PFSK-1 (cell line): ENCODE measurements at regions not wholly inside any gene's neighbourhood (a gene's known extent, or its start where the extent isn't known, plus 50 kb on each side); places are given as distances from the start of the nearest gene placed in this dataset.

Source experiments
- FOXP2 ChIP-seq: optimal IDR thresholded peaks from 2 replicates; pipeline ENCODE3; 2011; ENCODE audit warnings: borderline replicate concordance, control low read depth, inconsistent platforms; ENCODE audit not compliant: insufficient read depth; ENCODE audit errors: extremely low read length, extremely low read depth
- POLR2AphosphoS5 ChIP-seq: IDR thresholded peaks from 2 replicates; pipeline ENCODE4 v1.6.1; 2012; ENCODE audit warnings: low read depth, mild to moderate bottlenecking, control low read depth, low read length, moderate library complexity
- REST ChIP-seq, 2 experiments: IDR thresholded peaks; 2 replicates each; pipeline versions ENCODE4 v1.6.1 to v1.8.0; 2011 to 2012; ENCODE audit warnings: low read depth in 2 of 2, low read length in 2 of 2, control low read depth in 1 of 2, inconsistent platforms in 1 of 2, mild to moderate bottlenecking in 1 of 2, moderate library complexity in 1 of 2; ENCODE audit not compliant: insufficient read depth in 1 of 2
- SIN3A ChIP-seq: IDR thresholded peaks from 2 replicates; pipeline ENCODE4 v1.6.1; 2012; ENCODE audit warnings: mild to moderate bottlenecking, low read length, moderate library complexity, borderline replicate concordance; ENCODE audit not compliant: insufficient read depth
- TAF1 ChIP-seq: IDR thresholded peaks from 2 replicates; pipeline ENCODE4 v1.6.1; 2012; ENCODE audit warnings: low read length, control low read depth, borderline replicate concordance; ENCODE audit not compliant: insufficient read depth

- TF ChIP-seq POLR2AphosphoS5 (no peak), FOXP2 (no peak), SIN3A (no peak), REST (IDR thresholded peaks at IDR 0.05; ENCODE audit: insufficient read depth in 1 of 2, low read depth in 2 of 2, low read length in 2 of 2) (no peak), TAF1 (no peak)
Observed at GRCh38 chr11:116044941-116045340, 540.7 kb upstream of the CADM1 start.

GRCh38 chr11:116044520-116044919, 540.3 kb upstream of the CADM1 start:
- TF ChIP-seq FOXP2 (no peak), TAF1 (no peak), POLR2AphosphoS5 (no peak), SIN3A (no peak), REST (IDR thresholded peaks at IDR 0.05; ENCODE audit: insufficient read depth in 1 of 2, low read depth in 2 of 2, low read length in 2 of 2) (no peak)

- TF ChIP-seq TAF1 (no peak), FOXP2 (no peak), POLR2AphosphoS5 (no peak), SIN3A (no peak), REST (IDR thresholded peaks at IDR 0.05; ENCODE audit: insufficient read depth in 1 of 2, low read depth in 2 of 2, low read length in 2 of 2) (no peak)
Observed at GRCh38 chr11:116043857-116044256, 539.6 kb upstream of the CADM1 start.

GRCh38 chr11:116042146-116042545, 537.9 kb upstream of the CADM1 start:
- TF ChIP-seq FOXP2 (no peak), SIN3A (no peak), POLR2AphosphoS5 (no peak), REST (IDR thresholded peaks at IDR 0.05; ENCODE audit: insufficient read depth in 1 of 2, low read depth in 2 of 2, low read length in 2 of 2) (no peak), TAF1 (no peak)

- TF ChIP-seq REST (IDR thresholded peaks at IDR 0.05; ENCODE audit: insufficient read depth in 1 of 2, low read depth in 2 of 2, low read length in 2 of 2) (no peak), SIN3A (no peak), POLR2AphosphoS5 (no peak), TAF1 (no peak), FOXP2 (no peak)
Observed at GRCh38 chr11:116037861-116038260, 533.6 kb upstream of the CADM1 start.
